Bronchial epithelial cell (primary cell): ENCODE measurements at regions not wholly inside any gene's neighbourhood (a gene's known extent, or its start where the extent isn't known, plus 50 kb on each side); places are given as distances from the start of the nearest gene placed in this dataset.

Source experiments
- DNase-seq: peaks from one replicate; pipeline ENCODE4 v3.0.0-alpha.2; 2010; ENCODE audit warnings: low read depth
- FAIRE-seq: peaks from 2 replicates; lab custom pipeline; 2011; peaks lifted over from hg19 to GRCh38; lab: Jason Lieb, UNC
- H3K27me3 ChIP-seq: 2 replicates; pipeline ENCODE4 v1.5.1; 2011; ENCODE audit warnings: low read length; ENCODE audit not compliant: control insufficient read depth, insufficient read depth
- H3K36me3 ChIP-seq: 2 replicates; pipeline ENCODE4 v1.5.1; 2011; ENCODE audit warnings: low read length; ENCODE audit not compliant: control insufficient read depth, insufficient read depth
- H3K4me3 ChIP-seq: 2 replicates; pipeline ENCODE4 v1.5.1; 2011; ENCODE audit warnings: mild to moderate bottlenecking, low read depth, low read length, control low read depth
- CTCF ChIP-seq: IDR thresholded peaks from 2 replicates; pipeline ENCODE4 v1.5.1; 2011; ENCODE audit warnings: mild to moderate bottlenecking, moderate library complexity, low read length, control low read depth, inconsistent platforms; ENCODE audit not compliant: insufficient read depth, severe bottlenecking

- no peaks in the 10 kb centered on the region for H3K27me3 ChIP-seq
- TF ChIP-seq CTCF: no peak
- no peak overlapping the region for H3K4me3 ChIP-seq
- H3K36me3 ChIP-seq: no peaks in the 10 kb centered on the region
- FAIRE-seq (no peak), DNase-seq (no peak)
These were observed 333.1 kb upstream of the FAM241A start for GRCh38 chr4:111812114-111812513.

GRCh38 chr4:111812760-111813159 lies 332.5 kb upstream of the FAM241A start:
- no peak overlapping the region for H3K4me3 ChIP-seq
- no peak for TF ChIP-seq CTCF
- no peaks in the 10 kb centered on the region for H3K27me3 ChIP-seq
- FAIRE-seq (no peak), DNase-seq (no peak)
- no peaks in the 10 kb centered on the region for H3K36me3 ChIP-seq

- no peak for TF ChIP-seq CTCF
- FAIRE-seq (no peak), DNase-seq (no peak)
- no peaks in the 10 kb centered on the region for H3K27me3 ChIP-seq
- H3K4me3 ChIP-seq: no peak overlapping the region
- no peaks in the 10 kb centered on the region for H3K36me3 ChIP-seq
These were observed 331.6 kb upstream of the FAM241A start for GRCh38 chr4:111813555-111814140.

GRCh38 chr4:111814961-111815360 lies 330.3 kb upstream of the FAM241A start:
- TF ChIP-seq CTCF: no peak
- Histone ChIP-seq H3K27me3 (no peaks in the 10 kb centered on the region), H3K36me3 (no peaks in the 10 kb centered on the region), H3K4me3 (no peak overlapping the region)
- DNase-seq (no peak), FAIRE-seq (no peak)

- Histone ChIP-seq H3K27me3 (no peaks in the 10 kb centered on the region), H3K36me3 (no peaks in the 10 kb centered on the region), H3K4me3 (no peak overlapping the region)
- FAIRE-seq: no peak
- DNase-seq: no peak
- TF ChIP-seq CTCF: no peak
These were observed 323.9 kb upstream of the FAM241A start for GRCh38 chr4:111821342-111821741.

- FAIRE-seq: no peak
- Histone ChIP-seq H3K36me3 (no peaks in the 10 kb centered on the region), H3K27me3 (no peaks in the 10 kb centered on the region), H3K4me3 (no peak overlapping the region)
- TF ChIP-seq CTCF: no peak
- no peak for DNase-seq
These were observed 308.7 kb upstream of the FAM241A start for GRCh38 chr4:111836601-111837000.
